NCI-H510A treated with DMSO at 0.1 percent for 48 hours (cell line): ENCODE measurements at regions not wholly inside any gene's neighbourhood (a gene's known extent, or its start where the extent isn't known, plus 50 kb on each side); places are given as distances from the start of the nearest gene placed in this dataset.

Experiments
- DNase-seq: peaks from one replicate; lab custom pipeline; 2025; lab: John Stamatoyannopoulos, UW

GRCh38 chr6:1059596-1059995, 252.3 kb upstream of the FOXQ1 start:
- DNase-seq, result no peak

GRCh38 chr6:1057490-1058135, 254.3 kb upstream of the FOXQ1 start:
- DNase-seq, result no peak

- DNase-seq, result no peak
Observed at GRCh38 chr6:1055015-1055921, 256.6 kb upstream of the FOXQ1 start.

GRCh38 chr6:1054653-1055014, 257.3 kb upstream of the FOXQ1 start:
- DNase-seq, result no peak

- no peak for DNase-seq
Observed at GRCh38 chr6:1053586-1053985, 258.3 kb upstream of the FOXQ1 start.

GRCh38 chr6:1052262-1052661, 259.6 kb upstream of the FOXQ1 start:
- no peak for DNase-seq

GRCh38 chr6:1049900-1050299, 262.0 kb upstream of the FOXQ1 start:
- no peak for DNase-seq

- DNase-seq, result no peak
Observed at GRCh38 chr6:1049170-1049569, 262.7 kb upstream of the FOXQ1 start.

- DNase-seq, result no peak
Observed at GRCh38 chr6:1047981-1048541, 263.8 kb upstream of the FOXQ1 start.

- DNase-seq, result no peak
Observed at GRCh38 chr6:1045239-1045638, 266.7 kb upstream of the FOXQ1 start.

GRCh38 chr6:1044040-1044836, 267.7 kb upstream of the FOXQ1 start:
- DNase-seq, result no peak

- no peak for DNase-seq
Observed at GRCh38 chr6:1043458-1043836, 268.5 kb upstream of the FOXQ1 start.

GRCh38 chr6:1042583-1043457, 269.1 kb upstream of the FOXQ1 start:
- DNase-seq, result no peak

- no peak for DNase-seq
Observed at GRCh38 chr6:1040393-1040792, 271.5 kb upstream of the FOXQ1 start.

- DNase-seq, result no peak
Observed at GRCh38 chr6:1039746-1040145, 272.2 kb upstream of the FOXQ1 start.

GRCh38 chr6:1039191-1039590, 272.7 kb upstream of the FOXQ1 start:
- no peak for DNase-seq

- DNase-seq, result no peak
Observed at GRCh38 chr6:1037430-1038202, 274.3 kb upstream of the FOXQ1 start.

- DNase-seq, result no peak
Observed at GRCh38 chr6:1035401-1035800, 276.5 kb upstream of the FOXQ1 start.

GRCh38 chr6:1031720-1032119, 280.2 kb upstream of the FOXQ1 start:
- DNase-seq, result no peak

GRCh38 chr6:1029141-1029540, 282.8 kb upstream of the FOXQ1 start:
- DNase-seq, result no peak

- DNase-seq, result no peak
Observed at GRCh38 chr6:1028723-1029122, 283.2 kb upstream of the FOXQ1 start.
